Activated CD4-positive, CD25-positive, alpha-beta regulatory T cell treated with anti-CD3 and anti-CD28 coated beads, Interleukin-2, amount 50 U/mL, for 24 hours (primary cell): ENCODE measurements at regions not wholly inside any gene's neighbourhood (a gene's known extent, or its start where the extent isn't known, plus 50 kb on each side); places are given as distances from the start of the nearest gene placed in this dataset.
A peak's percentile ranks its signal among the peaks of the same experiment; 100 is the strongest.
"Not testable (repeated sequence)": the region's sequence is repeated elsewhere in the genome, so short reads cannot be mapped to it uniquely, and the experiment has no call there.

Source experiments
- ATAC-seq, 2 donors: fragments of 150-1000 bp; cut with Tn5 transposase; one replicate each; pipeline ENCODE4 v1.10.0; 2021; ENCODE audit warnings: mild to moderate bottlenecking in 1 of 2, moderate library complexity in 1 of 2

DNA sequence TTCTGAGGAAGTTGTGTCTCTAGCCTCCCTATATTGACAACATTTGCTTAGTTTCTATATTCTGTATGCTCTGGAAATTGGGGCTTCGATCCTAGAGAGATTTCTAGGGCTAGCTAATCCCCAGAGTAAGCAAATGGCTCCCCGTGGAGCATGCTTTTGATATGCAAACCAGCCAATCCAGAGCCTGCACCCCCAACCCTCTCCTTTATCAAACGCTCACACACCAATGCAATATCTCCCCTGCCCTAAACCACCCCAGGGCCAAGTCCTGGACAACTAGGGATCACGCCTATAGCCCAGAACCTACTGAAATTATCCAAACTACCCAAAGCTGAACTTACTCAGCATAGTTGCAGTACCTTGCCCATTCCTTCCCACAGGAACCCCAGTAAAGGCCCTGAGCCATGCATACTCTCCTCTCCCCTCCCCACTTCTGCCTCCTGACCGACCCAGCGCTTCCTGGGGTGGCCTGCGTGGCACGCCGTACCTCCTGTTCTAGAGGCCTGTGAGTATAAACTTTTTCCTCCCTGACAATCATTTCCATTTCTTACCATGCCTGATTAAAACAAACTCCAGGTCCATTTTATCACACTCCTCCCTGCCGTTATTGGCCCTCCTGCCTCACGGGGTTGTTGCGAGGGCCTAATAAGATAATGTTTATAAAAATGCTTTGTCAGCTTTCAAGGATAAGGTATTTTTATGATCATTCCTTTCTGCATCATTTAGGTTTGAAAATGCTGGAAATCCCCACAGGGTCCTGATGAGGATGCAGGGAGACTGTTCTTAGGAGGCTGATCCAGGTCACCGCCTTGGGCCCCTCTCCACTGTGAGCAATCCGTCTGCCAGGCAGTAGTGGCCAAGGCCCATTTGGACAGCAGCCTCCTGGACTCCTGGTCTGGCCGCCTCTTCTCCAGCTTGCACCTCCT lies 102.7 kb downstream of the TENT5C start:
- no peak for ATAC-seq

DNA sequence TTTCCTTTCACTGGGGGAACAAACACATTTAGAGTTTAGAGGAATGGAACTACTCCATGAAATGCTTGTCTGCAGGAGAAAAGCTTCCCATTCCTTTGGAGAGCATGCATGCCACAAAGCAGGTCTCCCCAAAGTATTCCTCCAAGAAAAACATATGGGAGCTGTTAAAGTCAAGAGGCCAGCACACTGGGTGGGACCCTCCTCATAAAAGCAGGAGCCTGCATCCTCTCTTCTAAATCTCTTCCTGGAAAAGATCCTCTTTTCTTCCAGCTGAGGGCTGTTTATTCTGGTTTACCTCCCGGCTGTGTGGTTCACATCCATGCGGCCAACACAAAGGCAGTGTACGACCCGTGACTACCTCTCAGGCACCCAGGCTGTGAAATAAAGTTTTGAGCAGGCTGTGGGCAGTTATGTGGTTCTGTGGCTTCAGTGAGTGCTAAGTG lies 103.4 kb downstream of the TENT5C start:
- ATAC-seq = no peak

GRCh38 chr1:117710710-117711109 lies 104.9 kb downstream of the TENT5C start:
- ATAC-seq = no peak

GRCh38 chr1:117712621-117713020 lies 106.8 kb downstream of the TENT5C start:
- no peak for ATAC-seq

- ATAC-seq = no peak
Observed at GRCh38 chr1:117714546-117714945, 108.7 kb downstream of the TENT5C start.

DNA sequence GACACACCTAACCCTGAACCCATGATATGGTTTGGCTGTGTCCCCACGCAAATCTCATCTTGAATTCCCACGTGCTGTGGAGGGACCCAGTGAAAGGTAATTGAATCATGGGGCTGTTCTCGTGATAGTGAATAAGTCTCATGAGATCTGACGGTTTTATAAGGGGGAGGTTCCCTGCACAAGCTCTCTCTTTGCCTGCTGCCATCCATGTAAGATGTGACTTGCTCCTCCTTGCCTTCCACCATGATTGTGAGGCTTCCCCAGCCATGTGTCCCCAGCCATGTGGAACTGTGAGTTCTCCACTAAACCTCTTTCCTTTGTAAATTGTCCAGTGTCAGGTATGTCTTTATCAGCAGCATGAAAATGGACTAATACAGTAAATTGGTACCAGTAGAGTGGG lies 110.2 kb downstream of the TENT5C start:
- ATAC-seq = not testable (repeated sequence)

DNA sequence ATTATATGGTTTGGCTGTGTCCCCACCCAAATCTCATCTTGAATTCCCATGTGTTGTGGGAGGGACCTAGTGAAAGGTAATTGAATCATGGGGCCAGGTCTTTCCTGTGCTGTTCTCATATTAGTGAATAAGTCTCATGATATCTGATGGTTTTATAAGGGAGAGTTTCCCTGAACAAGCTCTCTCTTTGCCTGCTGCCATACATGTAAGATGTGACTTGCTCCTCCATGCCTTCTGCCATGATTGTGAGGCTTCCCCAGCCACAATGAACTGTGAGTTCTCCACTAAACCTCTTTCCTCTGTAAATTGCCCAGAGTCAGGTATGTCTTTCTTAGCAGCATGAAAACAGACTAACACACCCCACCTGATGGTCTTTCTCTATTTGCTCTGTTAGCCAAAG lies 112.1 kb downstream of the TENT5C start:
- ATAC-seq = not testable (repeated sequence)

DNA sequence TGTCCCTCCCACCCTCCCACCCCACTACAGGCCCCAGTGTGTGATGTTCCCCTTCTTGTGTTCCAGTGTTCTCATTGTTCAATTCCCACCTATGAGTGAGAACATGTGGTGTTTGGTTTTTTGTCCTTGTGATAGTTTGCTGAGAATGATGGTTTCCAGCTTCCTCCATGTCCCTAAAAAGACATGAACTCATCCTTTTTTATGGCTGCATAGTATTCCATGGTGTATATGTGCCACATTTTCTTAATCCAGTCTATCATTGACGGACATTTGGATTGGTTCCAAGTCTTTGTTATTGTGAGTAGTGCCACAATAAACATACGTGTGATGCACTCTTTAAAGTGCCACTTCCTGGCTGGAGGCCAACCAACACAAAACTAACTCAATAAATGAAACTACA lies 112.7 kb downstream of the TENT5C start:
- not testable (repeated sequence) for ATAC-seq

DNA sequence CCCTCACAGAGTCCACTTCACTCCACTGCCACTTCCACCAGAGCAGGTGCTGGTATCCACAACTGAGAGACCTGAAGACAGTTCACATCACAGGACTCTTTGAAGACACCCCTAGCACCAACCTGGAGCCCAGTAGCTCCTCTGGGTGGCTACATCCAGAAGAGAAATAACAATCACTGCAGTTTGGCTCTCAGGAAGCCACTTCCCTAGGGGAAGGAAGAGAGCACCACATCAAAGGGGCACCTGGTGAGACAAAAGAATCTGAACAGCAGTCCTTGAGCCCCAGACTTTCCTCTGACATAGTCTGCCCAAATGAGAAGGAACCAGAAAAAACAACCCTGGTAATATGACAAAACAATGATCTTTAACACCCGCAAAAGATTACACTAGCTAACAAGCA lies 113.2 kb downstream of the TENT5C start:
- no peak for ATAC-seq

GRCh38 chr1:117732065-117732797 lies 126.4 kb downstream of the TENT5C start:
- no peak for ATAC-seq

- ATAC-seq = no peak
Observed at GRCh38 chr1:117732956-117733355, 127.1 kb downstream of the TENT5C start.

DNA sequence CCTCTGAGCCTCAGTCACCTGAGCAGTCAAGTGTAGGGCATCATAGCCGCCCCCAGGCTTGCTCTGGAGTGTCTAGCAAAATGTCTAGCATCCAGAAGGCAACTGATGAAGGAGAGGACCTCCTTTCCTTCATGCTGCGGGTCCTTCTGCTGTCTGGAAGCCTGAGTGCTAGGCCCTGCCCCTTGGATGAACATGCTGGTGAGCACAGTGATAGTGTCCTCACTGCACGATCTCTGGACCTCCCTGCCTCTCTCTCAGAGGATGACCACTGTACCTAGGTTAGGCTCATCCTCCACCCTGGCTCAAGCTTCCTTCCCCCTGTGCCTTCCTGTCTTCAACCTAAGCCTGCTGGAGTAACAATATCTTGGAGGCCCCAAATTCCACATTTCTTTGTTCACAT lies 128.6 kb downstream of the TENT5C start:
- ATAC-seq = no peak

GRCh38 chr1:117735045-117735992 lies 129.5 kb downstream of the TENT5C start:
- ATAC-seq = peak; percentile 77 to 79

DNA sequence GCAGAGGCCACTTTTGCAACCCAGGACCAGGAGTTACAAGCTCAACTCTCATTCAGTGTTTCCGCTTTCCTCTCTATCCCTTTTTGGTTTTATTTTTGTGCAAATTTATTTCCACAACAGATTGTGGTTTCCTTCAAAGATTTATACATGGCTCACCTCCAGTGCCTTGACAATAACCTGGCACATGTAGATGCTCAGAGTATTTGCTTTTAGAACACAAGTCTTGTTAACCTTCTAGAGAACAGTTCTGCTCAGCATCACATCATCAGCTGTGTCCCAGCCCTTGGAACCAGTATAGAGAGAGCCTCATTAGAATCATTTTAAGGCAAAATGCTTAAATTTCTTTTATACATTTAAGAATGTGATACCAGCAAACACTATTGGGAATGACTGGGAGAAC lies 133.7 kb downstream of the TENT5C start:
- no peak for ATAC-seq

- no peak for ATAC-seq
Observed at GRCh38 chr1:117740496-117740895, 134.6 kb downstream of the TENT5C start.

DNA sequence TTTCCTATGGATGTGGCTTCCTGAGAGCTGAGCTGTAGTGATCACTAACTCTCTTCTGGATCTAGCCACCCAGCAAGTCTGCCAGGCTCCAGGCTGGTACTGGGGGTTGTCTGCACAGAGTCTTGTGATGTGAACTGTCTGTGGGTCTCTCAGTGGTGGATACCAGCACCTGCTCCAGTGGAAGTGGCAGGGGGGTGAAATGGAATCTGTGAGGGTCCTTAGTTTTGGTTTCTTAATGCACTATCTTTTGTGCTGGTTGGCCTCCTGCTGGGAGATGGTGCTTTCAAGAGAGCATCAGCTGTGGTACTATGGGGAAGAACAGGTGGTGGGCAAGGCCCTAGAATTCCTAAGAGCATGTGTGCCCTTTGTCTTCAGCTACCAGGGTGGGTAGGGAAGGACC lies 140.7 kb downstream of the TENT5C start:
- not testable (repeated sequence) for ATAC-seq

GRCh38 chr1:117747605-117748004 lies 141.8 kb downstream of the TENT5C start:
- no peak for ATAC-seq

- no peak for ATAC-seq
Observed at GRCh38 chr1:117751321-117751720, 145.5 kb downstream of the TENT5C start.

DNA sequence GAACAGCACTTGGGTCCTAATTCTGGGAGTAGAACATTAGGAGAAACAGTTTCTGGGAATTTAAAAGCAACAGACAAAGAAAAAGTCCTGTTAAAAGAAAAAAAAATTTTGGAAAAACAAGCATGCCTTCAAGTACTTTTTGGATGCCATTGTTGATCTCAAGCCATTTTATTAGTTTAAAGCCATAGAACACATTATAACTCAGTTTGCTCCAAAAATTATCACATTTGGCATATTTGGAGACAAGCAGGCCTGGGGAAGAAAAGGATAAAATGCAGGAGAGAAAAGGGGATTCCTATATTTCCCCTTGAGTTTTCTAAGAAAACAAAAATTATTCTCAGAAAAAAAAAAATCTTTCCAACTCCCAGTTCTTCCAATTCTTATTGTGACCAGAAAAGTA lies 146.8 kb downstream of the TENT5C start:
- ATAC-seq = no peak

DNA sequence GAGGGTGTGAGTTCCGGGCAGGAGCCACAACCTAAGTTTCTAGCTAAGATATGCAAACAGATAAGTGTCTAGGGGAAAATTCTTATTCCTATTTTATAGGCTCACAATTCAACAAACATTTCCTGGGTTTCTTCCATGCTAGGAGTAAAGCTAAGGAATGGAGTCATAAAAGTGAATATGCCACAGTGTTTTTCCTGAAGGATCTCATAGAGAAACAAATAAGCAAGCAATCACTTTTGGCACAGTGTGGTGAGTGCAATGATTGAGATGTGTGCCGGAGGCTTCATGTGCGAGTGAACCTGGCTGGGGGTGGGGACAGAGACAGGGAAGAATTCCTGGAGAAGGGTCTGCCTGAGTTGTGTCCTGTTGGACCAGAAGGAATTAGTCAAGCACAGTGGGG lies 147.4 kb downstream of the TENT5C start:
- ATAC-seq = no peak

DNA sequence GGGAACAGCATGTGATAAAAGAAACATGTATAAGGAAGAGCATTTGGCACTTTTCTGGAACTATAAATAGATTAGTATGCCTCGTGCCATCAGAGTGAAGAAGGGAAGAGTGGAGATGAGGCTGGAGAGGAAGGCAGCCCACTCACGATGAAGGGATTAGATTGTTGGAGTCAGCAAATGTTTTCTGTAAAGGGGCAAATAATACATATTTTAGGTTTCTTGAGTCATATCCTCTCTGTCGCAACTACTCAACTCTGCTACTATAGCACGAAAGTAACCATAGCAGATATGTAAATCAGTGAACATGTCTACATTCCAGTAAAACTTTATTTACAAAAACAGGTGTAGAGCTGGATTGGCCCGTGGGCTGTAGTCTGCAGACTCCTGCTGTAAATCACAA lies 147.8 kb downstream of the TENT5C start:
- ATAC-seq = peak; percentile 22 to 63

DNA sequence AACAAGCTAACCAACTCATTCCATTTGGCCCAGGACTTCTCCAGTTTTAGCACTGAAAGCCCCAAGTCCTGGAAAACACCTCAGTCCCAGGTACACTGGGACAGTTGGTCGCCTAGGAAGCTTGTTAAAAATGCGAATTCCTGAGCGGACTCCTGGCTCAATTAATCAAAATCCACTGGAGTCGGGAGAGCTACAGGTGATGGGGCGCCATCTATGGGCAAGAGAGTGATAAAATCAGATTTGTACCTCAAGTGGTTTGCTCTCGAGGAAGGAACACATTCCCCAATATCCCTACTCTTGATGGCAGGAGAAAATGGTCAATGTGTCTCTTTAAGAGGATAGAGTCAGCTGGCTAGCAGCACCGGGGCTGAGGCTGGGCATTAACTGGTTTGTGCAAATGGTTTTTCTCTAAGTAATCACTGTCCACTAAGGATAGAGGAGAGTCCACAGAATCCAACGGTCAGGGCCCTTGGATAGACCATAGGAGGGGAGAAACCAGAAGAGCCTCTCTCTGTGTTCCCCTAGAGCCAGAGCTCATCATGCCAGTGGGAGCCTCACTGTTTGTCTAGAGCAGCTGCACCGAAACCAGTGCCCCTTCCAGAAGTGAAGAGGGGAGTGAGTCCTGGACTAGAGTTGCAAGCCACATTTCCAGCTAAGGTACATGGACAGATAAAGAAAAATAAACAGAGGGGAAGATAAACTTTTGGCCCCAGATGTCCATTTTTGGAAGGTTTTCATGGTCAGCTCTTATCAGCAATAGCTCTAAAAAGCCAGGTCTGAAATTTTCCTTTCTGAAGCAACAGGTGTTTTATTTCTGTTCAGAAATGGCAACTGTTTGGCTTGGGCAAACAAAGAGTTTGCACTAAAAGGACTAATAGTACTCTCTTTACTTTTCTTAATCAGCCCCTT lies 148.5 kb downstream of the TENT5C start:
- ATAC-seq = no peak
